ENCODE measurements at regions not wholly inside any gene's neighbourhood (a gene's known extent, or its start where the extent isn't known, plus 50 kb on each side); places are given as distances from the start of the nearest gene placed in this dataset.

DNA sequence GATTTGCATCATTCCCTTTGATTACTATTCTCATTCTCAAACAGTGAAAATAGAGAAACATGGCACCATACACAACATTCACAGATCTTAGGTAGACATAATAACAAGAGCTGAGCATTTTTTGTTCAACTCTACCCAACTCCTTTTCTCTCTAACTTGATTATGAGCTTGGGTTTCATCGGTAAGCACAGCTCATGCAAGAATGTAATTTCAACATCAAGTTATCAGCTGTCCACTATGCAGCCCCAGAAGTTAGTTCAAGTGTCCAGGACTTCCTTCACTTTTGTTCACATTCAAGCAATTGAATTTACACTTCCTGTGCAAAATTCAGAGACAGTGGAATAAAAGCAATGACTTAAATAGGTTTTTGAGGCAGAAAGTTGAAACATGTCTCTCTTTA is 297.7 kb upstream of the SASH1 start:
- no peak for DNase-seq (ENCODE audit: low read depth, low spot score)
- no peak overlapping the region for H3K4me3 ChIP-seq (ENCODE audit: low read depth, low read length)
- no peak for TF ChIP-seq CTCF (IDR thresholded peaks at IDR 0.05; ENCODE audit: low read depth, low read length)
- in situ Hi-C loops (cut with HindIII; ENCODE audit: low sequenced_read_pairs), result no loop called here

DNA sequence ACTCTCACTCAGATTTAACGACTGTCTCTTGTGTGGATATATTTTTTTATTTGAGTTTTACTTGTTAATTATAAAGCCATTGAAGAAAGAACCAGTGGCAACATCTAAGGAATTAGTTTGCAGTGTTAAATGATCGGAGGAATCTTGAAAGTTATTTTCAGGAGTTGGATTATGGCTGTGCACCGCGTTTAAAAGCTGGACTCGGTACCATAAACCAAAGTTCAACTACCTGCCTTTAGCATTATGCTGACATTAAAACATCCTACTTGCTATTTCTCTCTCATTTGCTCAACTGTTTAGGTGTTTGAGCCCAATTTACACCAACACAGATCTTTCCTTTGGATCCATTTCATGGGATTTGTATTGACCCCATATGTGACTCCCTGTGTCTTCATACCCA is 289.4 kb upstream of the SASH1 start:
- no peak for DNase-seq (ENCODE audit: low read depth, low spot score)
- in situ Hi-C loops (cut with HindIII; ENCODE audit: low sequenced_read_pairs), result no loop called here
- TF ChIP-seq CTCF (IDR thresholded peaks at IDR 0.05; ENCODE audit: low read depth, low read length), result no peak
- H3K4me3 ChIP-seq (ENCODE audit: low read depth, low read length), result no peak overlapping the region

DNA sequence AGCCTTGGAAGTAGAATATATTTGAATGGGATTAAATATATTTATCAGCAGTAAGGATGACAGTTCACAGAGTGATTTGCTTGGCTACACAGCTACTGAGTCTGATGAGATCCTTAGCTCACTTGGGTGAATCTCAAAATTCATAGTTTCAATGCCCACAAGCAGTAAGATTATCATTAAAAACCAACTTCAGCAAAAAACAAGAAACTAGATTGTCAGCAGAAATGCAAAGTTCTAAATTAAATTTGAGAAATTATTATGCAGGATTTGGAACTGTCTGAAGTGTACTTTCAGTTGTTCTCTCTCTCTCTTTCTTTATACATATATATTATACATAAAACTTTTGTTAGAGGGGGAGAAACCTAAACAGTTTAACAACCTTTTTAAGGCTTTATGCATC is 288.8 kb upstream of the SASH1 start:
- no peak overlapping the region for H3K4me3 ChIP-seq (ENCODE audit: low read depth, low read length)
- in situ Hi-C loops (cut with HindIII; ENCODE audit: low sequenced_read_pairs), result no loop called here
- no peak for TF ChIP-seq CTCF (IDR thresholded peaks at IDR 0.05; ENCODE audit: low read depth, low read length)
- DNase-seq (ENCODE audit: low read depth, low spot score), result no peak

GRCh38 chr6:148054219-148054618 is 288.4 kb upstream of the SASH1 start:
- TF ChIP-seq CTCF (IDR thresholded peaks at IDR 0.05; ENCODE audit: low read depth, low read length), result no peak
- no peak for DNase-seq (ENCODE audit: low read depth, low spot score)
- no peak overlapping the region for H3K4me3 ChIP-seq (ENCODE audit: low read depth, low read length)
- in situ Hi-C loops (cut with HindIII; ENCODE audit: low sequenced_read_pairs), result no loop called here

GRCh38 chr6:148055419-148055818 is 287.2 kb upstream of the SASH1 start:
- no peak overlapping the region for H3K4me3 ChIP-seq (ENCODE audit: low read depth, low read length)
- no peak for DNase-seq (ENCODE audit: low read depth, low spot score)
- TF ChIP-seq CTCF (IDR thresholded peaks at IDR 0.05; ENCODE audit: low read depth, low read length), result no peak
- in situ Hi-C loops (cut with HindIII; ENCODE audit: low sequenced_read_pairs), result no loop called here

DNA sequence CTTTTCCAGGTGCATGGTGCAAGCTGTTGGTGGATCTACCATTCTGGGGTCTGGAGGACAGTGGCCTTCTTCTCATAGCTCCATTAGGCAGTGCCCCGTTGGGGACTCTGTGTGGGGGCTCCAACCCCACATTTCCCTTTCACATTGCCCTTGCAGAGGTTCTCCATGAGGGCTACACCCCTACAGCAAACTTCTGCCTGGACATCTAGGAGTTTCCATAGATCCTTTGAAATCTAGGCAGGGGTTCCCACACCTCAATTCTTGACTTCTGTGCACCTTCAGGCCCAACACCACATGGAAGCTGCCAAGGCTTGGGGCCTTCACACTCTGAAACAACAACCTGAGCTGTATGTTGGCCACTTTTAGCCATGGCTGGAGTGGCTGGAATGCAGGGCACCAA is 282.8 kb upstream of the SASH1 start:
- DNase-seq (ENCODE audit: low read depth, low spot score), result no peak
- no peak for TF ChIP-seq CTCF (IDR thresholded peaks at IDR 0.05; ENCODE audit: low read depth, low read length)
- in situ Hi-C loops (cut with HindIII; ENCODE audit: low sequenced_read_pairs), result no loop called here
- no peak overlapping the region for H3K4me3 ChIP-seq (ENCODE audit: low read depth, low read length)

Measured in astrocyte of the spinal cord (primary cell).